ENCODE measurements at regions not wholly inside any gene's neighbourhood (a gene's known extent, or its start where the extent isn't known, plus 50 kb on each side); places are given as distances from the start of the nearest gene placed in this dataset.
"Not testable (repeated sequence)": the region's sequence is repeated elsewhere in the genome, so short reads cannot be mapped to it uniquely, and the experiment has no call there.

- no peak for DNase-seq (ENCODE audit: low spot score)
These were observed 54.4 kb upstream of the GRIP1 start for GRCh38 chr12:66733321-66733720.

GRCh38 chr12:66733839-66734238 is 55.0 kb upstream of the GRIP1 start:
- no peak for DNase-seq (ENCODE audit: low spot score)

GRCh38 chr12:66735275-66735674 is 56.4 kb upstream of the GRIP1 start:
- DNase-seq (ENCODE audit: low spot score) = no peak

- DNase-seq (ENCODE audit: low spot score) = no peak
These were observed 58.1 kb upstream of the GRIP1 start for GRCh38 chr12:66736931-66737330.

GRCh38 chr12:66739266-66739665 is 60.4 kb upstream of the GRIP1 start:
- DNase-seq (ENCODE audit: low spot score) = no peak

- DNase-seq (ENCODE audit: low spot score) = no peak
These were observed 61.2 kb upstream of the GRIP1 start for GRCh38 chr12:66739940-66740651.

DNA sequence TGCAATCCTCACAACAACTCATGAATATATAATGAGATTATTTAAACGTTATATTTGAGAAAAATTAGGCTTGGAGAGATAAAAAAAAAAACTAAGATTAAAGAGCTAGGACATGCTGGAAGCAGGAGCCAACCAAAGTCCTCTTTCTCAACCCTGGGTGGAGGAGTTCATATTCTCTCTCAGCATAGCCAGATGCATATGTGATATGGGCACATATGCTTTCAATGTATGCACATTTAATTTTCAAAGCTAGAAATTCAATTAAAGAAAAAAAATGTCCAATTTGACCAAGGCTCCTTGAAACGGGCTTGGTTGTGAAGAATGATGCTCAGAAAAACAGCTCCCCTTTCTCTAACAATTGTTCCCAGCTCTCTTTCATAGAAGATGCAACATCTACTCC is 61.9 kb upstream of the GRIP1 start:
- no peak for DNase-seq (ENCODE audit: low spot score)

- DNase-seq (ENCODE audit: low spot score) = no peak
These were observed 63.0 kb upstream of the GRIP1 start for GRCh38 chr12:66741919-66742318.

DNA sequence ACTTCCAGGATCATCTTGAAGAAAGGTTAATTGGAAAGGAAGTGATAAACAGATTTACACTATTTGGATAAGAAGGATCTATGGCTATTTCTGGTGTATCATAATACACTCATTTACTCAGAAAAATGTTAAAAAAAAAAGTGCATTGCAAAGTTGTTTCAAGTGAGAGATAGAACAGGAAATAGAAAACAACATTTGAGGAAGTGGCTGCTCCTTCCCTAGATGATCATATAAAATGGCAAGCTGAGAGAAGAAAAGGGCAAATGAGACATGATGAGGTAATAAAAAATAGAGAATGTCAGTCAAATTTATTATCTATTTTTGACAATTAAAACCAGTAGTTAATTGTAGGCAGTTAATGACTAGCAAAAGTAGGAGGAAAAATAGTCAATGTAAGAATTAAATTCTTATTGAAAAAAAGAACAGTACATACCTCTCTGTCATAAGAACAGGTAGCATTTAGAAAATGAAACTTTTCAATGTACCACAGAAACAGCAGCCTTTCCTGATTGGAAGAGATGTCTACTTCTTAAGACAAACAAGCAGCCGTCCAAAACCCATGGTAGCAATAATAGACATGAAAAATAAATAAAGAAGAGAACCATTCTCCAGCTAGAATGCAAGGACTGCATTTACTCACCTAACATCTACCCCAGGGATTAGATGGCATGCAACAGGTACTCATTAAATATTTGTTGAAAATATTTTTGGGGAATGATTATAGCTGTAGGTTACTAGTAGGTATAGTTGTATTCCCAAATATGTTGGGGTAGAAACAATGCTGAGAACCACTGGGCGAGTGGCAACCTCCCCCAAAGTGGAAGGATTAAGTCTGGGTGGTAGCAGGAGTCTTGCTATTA is 63.9 kb upstream of the GRIP1 start:
- no peak for DNase-seq (ENCODE audit: low spot score)

DNA sequence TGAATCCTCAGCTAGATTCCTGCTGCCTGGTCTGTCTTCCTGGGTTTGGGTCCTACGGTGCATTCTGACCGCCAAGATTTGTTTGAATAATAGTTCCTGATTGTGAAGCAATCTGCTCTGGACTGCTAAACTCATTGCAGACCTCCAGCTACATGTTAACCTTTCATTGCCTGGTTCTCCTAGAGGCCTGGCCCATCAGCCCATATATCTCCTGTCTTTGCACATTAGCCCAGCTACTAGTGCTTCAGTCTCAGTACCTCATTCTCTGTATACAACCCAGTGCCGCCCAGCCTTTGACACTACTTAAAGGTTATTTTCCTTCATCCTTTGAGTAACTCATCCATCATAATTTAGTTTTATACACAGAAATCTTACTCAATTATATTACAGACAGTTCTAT is 65.6 kb upstream of the GRIP1 start:
- no peak for DNase-seq (ENCODE audit: low spot score)

DNA sequence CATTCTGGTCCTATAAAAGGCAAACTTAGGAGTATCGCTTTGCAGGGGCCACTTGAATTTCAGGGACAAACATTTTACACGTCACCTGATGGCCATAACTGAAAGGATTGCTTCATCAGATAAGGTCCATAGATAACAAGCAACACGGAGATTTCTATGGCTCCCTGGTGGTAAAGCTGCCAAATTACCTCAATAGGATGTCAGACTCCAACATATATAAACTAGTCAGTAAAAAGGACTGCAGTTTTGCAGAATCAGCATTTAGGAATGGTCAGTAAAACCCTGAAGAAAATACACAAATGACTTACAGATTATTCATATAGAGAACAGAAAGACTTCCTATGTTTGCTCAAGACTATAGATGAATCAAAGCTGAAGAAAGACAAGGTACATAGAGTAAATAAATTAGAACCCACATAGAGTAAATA is 66.1 kb upstream of the GRIP1 start:
- no peak for DNase-seq (ENCODE audit: low spot score)

DNA sequence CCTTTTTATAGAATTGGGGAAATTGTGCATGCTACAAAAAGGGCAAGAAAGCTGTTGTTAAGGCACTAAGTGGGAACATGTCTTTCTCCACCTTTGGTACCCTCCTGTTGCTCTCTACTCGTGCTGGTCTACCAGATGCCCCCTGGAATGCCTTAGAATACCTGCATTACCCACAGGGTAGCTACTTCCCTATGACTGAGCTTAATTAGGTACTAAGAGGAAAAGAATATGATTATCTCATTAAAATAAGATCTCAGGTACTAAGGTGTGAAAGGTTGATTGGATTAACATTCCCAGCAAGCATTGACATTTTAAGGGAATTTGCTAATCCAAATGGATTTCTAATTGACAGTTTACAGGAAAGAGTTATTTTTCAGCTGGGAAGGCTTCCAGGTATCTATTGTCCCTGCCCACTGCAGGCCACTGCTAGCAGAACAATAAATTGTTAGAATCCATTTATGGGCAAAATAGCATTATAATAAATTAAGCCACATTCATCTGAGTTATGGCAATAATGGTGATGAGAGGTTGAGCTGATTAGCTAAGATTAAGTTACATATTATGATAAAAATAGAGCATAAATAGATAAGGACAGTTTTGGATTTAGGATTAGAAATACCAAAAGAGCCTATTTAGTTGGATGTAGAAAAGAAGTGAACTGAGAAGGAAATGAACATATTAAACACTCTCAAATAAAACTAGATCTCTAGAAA is 67.8 kb upstream of the GRIP1 start:
- DNase-seq (ENCODE audit: low spot score) = no peak

DNA sequence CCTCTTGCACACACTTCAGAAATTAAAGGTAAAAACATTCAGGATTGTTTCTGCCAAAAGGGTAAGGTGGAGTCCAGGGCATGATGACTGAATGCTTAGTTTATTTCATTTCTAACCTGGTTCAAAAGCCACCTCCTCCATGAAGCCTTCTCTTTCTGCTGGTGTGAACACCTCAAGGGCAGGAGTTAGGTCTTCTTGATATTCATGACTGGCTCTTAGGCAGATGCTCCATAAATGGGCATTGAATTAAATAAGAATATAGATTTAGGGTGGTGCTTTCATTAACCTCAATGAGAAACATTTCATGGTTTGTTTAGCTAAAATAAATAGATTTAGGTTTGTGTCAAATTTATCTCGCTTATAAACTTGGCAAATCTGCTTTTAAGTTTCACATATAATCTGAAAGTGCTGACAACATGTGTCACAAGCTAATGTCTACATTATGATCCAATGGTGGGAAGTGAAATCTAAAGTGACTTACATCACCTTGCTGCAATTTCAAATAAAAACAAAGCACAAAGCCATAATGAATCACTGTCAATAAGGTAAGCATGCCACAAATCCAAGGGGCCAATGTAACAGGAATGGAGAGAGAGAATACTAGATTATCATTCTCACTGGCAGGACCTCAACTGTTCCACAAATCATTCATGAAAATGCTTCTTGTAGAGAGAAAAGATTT is 72.7 kb upstream of the GRIP1 start:
- DNase-seq (ENCODE audit: low spot score) = no peak

DNA sequence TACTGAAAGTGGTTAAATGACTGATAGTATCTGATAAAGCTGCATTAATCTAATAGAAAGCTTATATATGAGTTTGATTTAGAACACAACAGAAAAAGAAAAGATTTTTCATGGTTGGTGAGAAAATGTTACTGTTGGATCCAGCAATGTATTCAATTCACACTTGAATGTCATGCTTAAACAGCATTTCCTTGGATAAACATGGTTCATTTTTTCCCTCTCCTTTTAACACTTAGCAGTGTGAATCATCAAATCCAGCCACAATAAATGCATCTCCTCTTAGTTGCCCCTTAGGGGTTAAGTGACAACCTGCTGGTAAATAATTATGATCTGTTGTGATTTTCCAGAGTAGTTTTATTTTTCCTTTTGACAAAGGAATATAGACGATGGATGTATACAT is 74.9 kb upstream of the GRIP1 start:
- no peak for DNase-seq (ENCODE audit: low spot score)

GRCh38 chr12:66755727-66756395 is 77.0 kb upstream of the GRIP1 start:
- DNase-seq (ENCODE audit: low spot score) = no peak

- no peak for DNase-seq (ENCODE audit: low spot score)
These were observed 77.8 kb upstream of the GRIP1 start for GRCh38 chr12:66756631-66757030.

- not testable (repeated sequence) for DNase-seq (ENCODE audit: low spot score)
These were observed 81.2 kb upstream of the GRIP1 start for GRCh38 chr12:66760122-66760521.

GRCh38 chr12:66763467-66763866 is 84.6 kb upstream of the GRIP1 start:
- DNase-seq (ENCODE audit: low spot score) = no peak

DNA sequence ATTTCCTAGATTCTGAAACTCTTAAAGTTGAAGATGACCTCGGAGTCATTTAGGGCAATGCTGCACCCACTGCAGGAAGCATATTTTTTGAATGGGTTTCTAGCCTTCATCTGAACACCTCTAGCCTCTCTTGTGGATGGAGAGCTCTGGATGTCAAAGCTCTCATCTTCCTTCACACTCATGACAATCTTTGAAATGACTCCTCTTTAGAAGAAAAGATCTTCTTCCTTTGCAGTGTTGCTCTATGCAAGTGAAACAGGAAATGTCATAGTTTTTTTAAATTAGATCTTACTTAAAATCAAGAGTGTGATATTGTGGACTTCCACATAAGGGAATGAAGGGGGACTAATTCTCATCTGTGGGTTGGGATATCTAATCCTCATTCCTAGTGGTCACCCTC is 86.3 kb upstream of the GRIP1 start:
- DNase-seq (ENCODE audit: low spot score) = no peak

DNA sequence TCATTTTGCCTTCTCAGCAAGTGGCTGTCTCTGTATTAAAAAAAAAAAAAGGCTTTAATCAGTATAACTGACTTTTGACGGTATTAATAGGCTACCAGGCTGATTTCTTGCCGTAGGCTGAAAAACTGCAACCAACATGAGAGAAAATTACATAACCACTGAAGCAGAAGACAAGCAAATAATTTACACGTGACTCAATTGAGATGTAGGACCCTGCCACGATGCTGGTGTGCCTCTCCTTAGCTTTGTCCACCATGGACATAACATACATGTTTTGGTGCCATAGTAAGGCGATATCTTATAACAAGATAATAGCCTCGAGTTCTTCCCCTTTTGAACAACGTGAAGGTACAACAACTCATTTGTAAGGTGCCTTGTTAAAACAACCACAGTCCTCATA is 88.7 kb upstream of the GRIP1 start:
- no peak for DNase-seq (ENCODE audit: low spot score)

DNA sequence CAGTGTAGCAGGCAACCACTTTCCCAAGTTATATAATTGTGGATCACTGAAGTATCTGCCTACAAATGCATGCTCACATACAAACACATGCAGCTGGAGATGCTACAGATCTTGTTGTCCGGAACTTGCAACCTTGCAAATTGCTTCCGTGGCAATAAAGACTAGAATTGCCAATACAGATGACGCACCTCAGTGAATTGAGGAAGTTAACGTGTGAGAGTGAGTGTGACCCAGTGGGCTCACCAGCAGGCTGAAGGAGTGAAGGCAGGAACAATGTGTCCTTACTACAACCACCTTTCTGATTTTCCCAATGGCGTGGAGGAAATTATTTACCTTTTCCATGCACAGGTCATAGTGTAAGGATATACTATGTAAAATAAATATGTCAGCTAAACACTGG is 89.4 kb upstream of the GRIP1 start:
- DNase-seq (ENCODE audit: low spot score) = no peak

DNA sequence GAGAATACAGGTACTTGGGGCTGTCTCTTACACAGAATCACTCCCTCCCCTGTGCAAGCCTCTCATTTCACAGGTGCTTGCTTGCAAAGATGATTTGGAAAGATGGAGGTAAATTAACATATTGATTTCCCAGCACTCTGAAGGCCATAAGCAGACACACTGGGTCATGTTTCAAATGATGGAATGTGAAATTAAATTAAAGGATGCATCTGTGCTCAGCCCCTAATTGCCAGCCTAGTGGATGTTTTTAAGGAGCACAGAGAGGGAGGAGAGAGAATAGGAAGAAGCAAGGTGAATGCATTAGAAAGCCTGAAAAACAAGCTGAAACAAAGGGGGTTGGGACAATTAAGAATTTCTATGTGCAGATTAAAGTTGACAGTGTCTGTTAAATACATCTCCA is 96.1 kb upstream of the GRIP1 start:
- no peak for DNase-seq (ENCODE audit: low spot score)
